ENCODE measurements at regions not wholly inside any gene's neighbourhood (a gene's known extent, or its start where the extent isn't known, plus 50 kb on each side); places are given as distances from the start of the nearest gene placed in this dataset.

DNA sequence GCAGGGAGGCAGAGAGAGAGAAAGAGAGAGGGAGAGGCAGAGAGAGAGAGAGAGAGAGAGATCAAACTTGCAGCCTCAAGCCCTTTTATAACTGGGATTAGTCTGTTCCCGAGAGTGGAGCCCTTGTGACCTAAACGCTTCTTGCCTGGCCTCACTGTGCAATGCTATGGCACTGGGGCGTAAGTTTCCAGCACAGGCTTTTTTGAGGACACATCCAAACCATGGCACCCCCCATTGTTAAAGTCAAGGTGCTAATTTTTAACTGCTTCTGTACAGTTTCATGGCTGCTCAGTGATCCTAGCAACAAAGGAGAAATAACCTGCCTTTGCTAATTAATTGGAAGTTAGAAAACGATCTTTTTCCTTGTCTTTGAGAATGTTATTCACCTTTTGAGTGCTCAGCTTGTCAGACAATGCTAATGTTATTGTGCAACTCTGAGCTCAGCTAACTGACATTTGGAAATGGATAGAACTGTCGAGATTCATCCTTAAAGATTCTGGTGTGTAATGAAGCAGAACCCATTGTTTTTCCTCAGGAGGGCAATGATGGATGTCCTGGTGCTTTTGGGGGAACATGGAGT, 268.4 kb downstream of the GLRX3 start:
- no peak for DNase-seq

- DNase-seq: no peak
Observed at GRCh38 chr10:130407052-130407451, 270.9 kb downstream of the GLRX3 start.

- DNase-seq: no peak
Observed at GRCh38 chr10:130409331-130409730, 273.1 kb downstream of the GLRX3 start.

DNA sequence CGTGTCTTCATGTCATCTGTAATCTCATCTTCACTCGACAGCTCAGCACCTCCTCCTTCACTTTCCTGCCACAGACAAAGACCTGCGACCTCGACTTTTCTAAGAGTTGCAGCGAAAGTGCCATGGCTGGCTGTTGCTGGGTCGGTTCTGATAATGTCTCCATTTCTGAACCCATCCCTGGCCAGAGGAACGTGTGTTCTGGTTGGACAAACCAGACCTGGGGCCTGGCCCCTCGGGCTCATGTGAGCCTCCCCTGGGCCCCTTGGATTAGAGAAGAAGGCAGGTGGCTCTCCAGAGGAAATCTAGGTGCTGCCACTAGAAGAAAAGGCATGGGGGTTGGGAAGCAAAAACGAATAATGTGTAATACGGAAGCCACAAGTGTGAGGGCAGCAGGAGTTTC, 273.7 kb downstream of the GLRX3 start:
- no peak for DNase-seq

DNA sequence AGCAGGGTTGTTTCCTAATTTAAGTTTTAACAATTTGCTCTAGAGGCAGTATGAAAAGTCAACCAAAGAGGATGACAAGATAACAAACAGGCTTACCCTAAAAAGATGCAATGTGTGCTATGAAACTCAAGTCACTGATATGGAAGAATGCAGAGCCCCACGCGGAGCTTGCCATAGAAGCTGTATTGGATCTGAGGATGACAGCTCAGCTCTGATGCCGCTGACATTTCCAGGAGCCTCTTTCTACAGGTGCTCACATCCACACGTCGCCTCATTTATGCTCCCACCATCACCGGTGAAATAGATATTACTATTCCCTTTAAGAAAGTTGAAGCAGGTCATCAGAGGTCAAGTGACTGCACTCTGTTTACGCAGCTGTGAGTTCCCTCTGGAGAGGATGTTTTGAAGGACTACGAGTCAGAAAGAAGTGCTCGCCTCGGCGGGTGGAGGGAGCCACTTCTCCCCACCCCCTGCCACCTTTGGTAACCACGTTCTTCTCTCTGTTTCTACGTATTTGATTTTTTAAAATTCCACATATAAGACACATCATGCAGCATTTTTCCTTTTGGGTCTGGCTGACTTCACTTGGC, 275.4 kb downstream of the GLRX3 start:
- DNase-seq: no peak

DNA sequence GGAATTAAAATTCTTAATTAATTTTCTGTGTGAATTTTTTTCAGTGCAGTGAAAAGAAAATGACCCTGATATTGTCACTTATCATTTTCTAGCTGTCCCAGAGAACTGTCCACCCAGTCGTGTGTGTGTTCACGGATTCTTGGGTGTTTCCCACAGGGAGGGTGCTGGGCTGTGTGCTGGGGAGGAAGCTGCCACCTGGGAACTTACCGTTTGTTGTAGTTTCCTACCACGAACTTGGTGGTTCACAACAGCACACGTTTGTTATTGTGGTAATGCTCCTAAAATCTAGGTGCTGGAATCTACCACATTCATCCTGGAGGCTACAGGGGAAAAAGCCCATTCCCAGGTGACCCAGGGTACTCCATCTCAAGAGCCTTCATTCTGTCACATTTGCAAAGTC, 276.1 kb downstream of the GLRX3 start:
- no peak for DNase-seq

- DNase-seq: no peak
Observed at GRCh38 chr10:130416334-130417150, 280.4 kb downstream of the GLRX3 start.

GRCh38 chr10:130418731-130419130, 282.5 kb downstream of the GLRX3 start:
- DNase-seq: no peak

- DNase-seq: no peak
Observed at GRCh38 chr10:130421909-130422308, 285.7 kb downstream of the GLRX3 start.

DNA sequence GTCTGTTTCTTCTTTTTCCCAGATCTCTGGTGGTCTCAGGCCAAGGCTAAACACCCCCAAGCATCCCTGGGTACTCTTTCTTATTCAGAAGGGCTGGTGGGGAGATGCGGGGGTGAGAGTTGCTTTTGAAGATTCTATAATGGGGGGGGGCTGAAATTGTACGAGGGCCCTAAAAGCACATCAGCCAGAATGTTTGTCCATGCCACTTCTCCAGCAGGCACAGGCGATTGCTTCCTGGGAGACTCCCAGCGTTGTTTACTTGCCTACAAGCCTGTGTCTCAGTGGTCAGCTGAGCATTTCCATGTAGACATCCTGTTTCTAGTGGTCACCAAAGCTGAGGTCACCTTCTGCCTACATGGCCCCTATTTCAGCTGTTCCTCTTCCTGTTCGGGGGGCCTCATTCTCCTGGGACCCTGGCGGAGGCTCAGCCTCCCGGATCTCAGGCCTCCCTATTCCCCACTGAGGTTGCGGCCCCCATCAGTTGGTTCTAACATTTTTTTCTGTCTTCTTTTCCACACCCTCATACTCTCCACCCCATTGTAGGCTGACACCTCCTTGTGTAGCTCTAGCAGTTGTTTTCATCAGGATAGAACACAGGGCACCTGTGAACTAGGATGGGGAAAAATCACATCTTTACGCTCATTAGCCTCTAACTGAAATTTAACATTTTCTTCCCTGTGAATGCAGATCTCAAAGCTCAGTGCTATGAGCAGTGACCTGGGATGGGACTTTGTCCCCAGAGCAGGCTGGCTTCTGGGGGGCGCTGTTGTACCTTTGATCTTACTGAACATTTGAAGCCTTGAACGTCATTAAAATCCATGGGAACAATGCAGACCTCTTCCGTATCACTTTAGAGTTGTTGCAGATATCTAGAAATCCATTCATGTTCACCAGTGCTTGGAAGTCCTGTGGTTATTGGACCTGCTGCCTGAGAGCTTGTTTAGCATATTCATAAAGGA, 286.5 kb downstream of the GLRX3 start:
- no peak for DNase-seq

DNA sequence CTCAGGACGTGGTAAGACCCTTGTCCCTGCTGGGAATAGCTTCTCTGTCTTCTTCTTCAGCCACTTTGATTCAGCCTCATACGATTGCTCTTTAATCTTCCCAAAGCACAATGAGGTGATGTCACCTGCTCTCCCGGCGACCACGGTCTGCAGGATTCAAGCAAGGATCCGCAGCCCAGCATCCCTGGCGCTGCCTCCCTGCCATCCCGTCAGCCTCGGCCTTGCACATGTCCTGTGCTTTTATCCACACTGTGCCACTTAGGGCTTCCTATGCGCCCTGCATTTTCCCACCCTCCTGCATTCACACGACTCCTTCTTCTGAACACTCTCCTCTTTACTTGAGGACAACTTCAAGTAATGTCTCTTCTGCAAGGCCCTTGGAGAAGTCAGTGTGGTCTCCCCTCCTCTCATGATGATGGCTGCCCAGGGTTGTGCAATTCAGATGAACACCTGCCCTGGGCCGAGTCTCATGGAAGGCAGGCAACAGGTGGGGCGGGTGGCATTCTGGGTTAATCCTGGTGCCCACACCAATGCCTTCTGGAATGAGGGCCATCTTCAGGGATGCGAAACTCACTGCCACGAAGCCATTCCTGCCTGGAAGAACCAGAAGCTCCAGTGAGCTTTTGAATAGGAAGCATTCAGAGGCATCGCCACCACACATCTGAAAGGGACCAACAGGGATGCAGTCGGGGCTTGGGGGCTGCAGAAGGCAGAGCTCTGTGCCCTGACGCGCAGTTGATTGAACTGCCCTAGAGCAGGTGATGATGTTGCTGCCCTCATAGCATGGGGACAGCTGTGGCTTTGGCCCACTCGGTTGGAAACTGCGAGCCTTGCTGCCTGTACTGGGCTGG, 287.5 kb downstream of the GLRX3 start:
- DNase-seq: no peak

- no peak for DNase-seq
Observed at GRCh38 chr10:130424418-130424817, 288.2 kb downstream of the GLRX3 start.

GRCh38 chr10:130425169-130425568, 289.0 kb downstream of the GLRX3 start:
- no peak for DNase-seq

DNA sequence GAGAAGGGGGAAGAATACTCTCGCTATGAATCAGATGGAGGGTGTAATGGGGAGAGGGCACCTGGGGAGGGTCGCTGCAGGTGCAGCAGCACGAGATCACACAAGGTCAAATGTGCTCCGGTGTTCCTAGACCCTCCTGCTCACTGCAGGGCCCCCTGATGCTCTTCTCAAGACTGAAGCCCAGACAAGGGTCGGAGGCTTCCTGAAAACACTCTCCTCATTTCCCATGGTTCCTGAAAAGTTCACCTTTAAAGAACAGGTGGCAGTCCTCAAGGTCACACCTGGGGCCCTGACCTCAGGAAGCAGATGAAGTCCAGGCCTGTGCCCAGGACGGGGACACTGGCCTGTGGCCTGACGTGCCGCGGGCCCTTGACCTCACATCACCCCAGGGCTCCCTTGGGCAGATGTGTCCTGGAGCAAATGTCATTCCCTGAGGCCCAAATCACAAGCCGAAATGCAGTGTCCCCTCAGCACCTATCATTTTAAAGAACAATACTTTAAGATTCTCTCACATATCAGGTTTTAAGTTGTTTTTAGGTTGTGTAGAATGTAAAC, 289.8 kb downstream of the GLRX3 start:
- DNase-seq: no peak

GRCh38 chr10:130427216-130427722, 291.1 kb downstream of the GLRX3 start:
- DNase-seq: no peak

- DNase-seq: no peak
Observed at GRCh38 chr10:130428936-130429335, 292.7 kb downstream of the GLRX3 start.

GRCh38 chr10:130429809-130430208, 293.6 kb downstream of the GLRX3 start:
- no peak for DNase-seq

GRCh38 chr10:130430291-130430690, 294.1 kb downstream of the GLRX3 start:
- no peak for DNase-seq

- DNase-seq: no peak
Observed at GRCh38 chr10:130430852-130431704, 294.9 kb downstream of the GLRX3 start.

- DNase-seq: no peak
Observed at GRCh38 chr10:130432271-130432670, 296.1 kb downstream of the GLRX3 start.

- no peak for DNase-seq
Observed at GRCh38 chr10:130432850-130433249, 296.7 kb downstream of the GLRX3 start.

Data from hematopoietic multipotent progenitor cell treated with erythropoietin and hydrocortisone succinate and interleukin-3 and kit ligand, for 6 days (in vitro differentiated cells).